OCI-LY7 (cell line): ENCODE measurements at regions not wholly inside any gene's neighbourhood (a gene's known extent, or its start where the extent isn't known, plus 50 kb on each side); places are given as distances from the start of the nearest gene placed in this dataset.

Experiments
- BruUV-seq: library from RNA; stranded (reverse); fragments of 400-500 nt; replicated peaks from 2 replicates; lab custom pipeline; 2021; lab: Mats Ljungman, UMichigan
- CTCF ChIA-PET: fragments of 300-600 bp; sonication (Branson Sonifier 250); formaldehyde crosslinking; loops from one replicate; lab custom pipeline; 2022; ENCODE audit warnings: antibody characterized with exemption; ENCODE audit not compliant: unreplicated experiment; lab: Charles Lee
- POLR2A ChIA-PET: fragments of 300-600 bp; sonication (Branson Sonifier 250); formaldehyde crosslinking; loops from one replicate; lab custom pipeline; 2022; ENCODE audit warnings: antibody characterized with exemption; lab: Charles Lee
- DNase-seq: peaks from one replicate; pipeline ENCODE4 v3.0.0-alpha.2; 2015; ENCODE audit warnings: low spot score
- H2AFZ ChIP-seq: fragments of 200-600 bp; sonication (generic), shearing (Covaris generic); 2 replicates; pipeline ENCODE4 v1.6.1; 2014; ENCODE audit warnings: mild to moderate bottlenecking, antibody characterized with exemption, low read length, moderate library complexity
- H3K27ac ChIP-seq: fragments of 200-600 bp; sonication (generic); 2 replicates; pipeline ENCODE4 v1.5.1; 2014; ENCODE audit warnings: mixed run types, low read depth, mild to moderate bottlenecking, moderate library complexity, low read length, inconsistent platforms; ENCODE audit not compliant: poor library complexity, severe bottlenecking
- H3K36me3 ChIP-seq: fragments of 200-600 bp; sonication (generic); 2 replicates; pipeline ENCODE4 v1.6.1; 2014; ENCODE audit warnings: mild to moderate bottlenecking, antibody characterized with exemption, low read length, moderate library complexity, mixed read lengths; ENCODE audit not compliant: insufficient read depth
- H3K4me1 ChIP-seq: fragments of 200-600 bp; sonication (generic); 2 replicates; pipeline ENCODE4 v1.5.1; 2014; ENCODE audit warnings: mild to moderate bottlenecking, low read length; ENCODE audit not compliant: insufficient read depth, poor library complexity, severe bottlenecking
- H3K4me2 ChIP-seq: fragments of 200-600 bp; sonication (generic); 2 replicates; pipeline ENCODE4 v1.6.1; 2014; ENCODE audit warnings: mild to moderate bottlenecking, low read length
- H3K4me3 ChIP-seq: fragments of 200-600 bp; sonication (generic); 2 replicates; pipeline ENCODE4 v1.5.1; 2014; ENCODE audit warnings: mild to moderate bottlenecking, low read depth, low read length; ENCODE audit not compliant: poor library complexity, severe bottlenecking
- H3K79me2 ChIP-seq: fragments of 200-600 bp; sonication (generic); 2 replicates; pipeline ENCODE4 v1.6.1; 2016; ENCODE audit warnings: low read depth, mild to moderate bottlenecking, low read length, moderate library complexity, mixed read lengths; ENCODE audit not compliant: insufficient read depth
- H3K9me2 ChIP-seq: fragments of 200-600 bp; sonication (generic); 2 replicates; pipeline ENCODE4 v1.6.1; 2016; ENCODE audit warnings: mild to moderate bottlenecking, low read length, mixed read lengths; ENCODE audit not compliant: insufficient read depth
- H3K9me3 ChIP-seq: fragments of 200-600 bp; sonication (generic); 2 replicates; pipeline ENCODE4 v1.6.1; 2014; ENCODE audit warnings: mild to moderate bottlenecking, mixed run types, low read length, mixed read lengths
- H4K20me1 ChIP-seq: fragments of 200-600 bp; sonication (generic); 2 replicates; pipeline ENCODE4 v1.6.1; 2014; ENCODE audit warnings: mild to moderate bottlenecking, antibody characterized with exemption, low read length, moderate library complexity, mixed read lengths; ENCODE audit not compliant: insufficient read depth
- CTCF ChIP-seq: fragments of 200-600 bp; sonication (generic); conservative IDR thresholded peaks from 2 replicates; pipeline ENCODE4 v1.5.1; 2014; ENCODE audit warnings: mild to moderate bottlenecking, antibody characterized with exemption, low read length, moderate library complexity, mixed read lengths
- EZH2phosphoT487 ChIP-seq: fragments of 200-600 bp; sonication (generic); IDR thresholded peaks from 2 replicates; pipeline ENCODE4 v1.6.1; 2018; ENCODE audit warnings: low read depth, borderline replicate concordance, mild to moderate bottlenecking, mixed run types, antibody characterized with exemption, low read length, moderate library complexity, mixed read lengths
- intact Hi-C: fragments of 100-400 bp; cut with micrococcal nuclease; formaldehyde crosslinking; loops from one replicate; pipeline ENCODE4 v1.10.0; 2022; ENCODE audit not compliant: unreplicated experiment

GRCh38 chr3:150218236-150218635 is 189.9 kb upstream of the TSC22D2 start:
- Histone ChIP-seq H3K4me1 (peaks cover 4% of the 10 kb centered on the region), H3K4me2 (no peak overlapping the region), H3K36me3 (no peaks in the 10 kb centered on the region), H3K9me3 (no peaks in the 10 kb centered on the region), H3K27ac (no peak overlapping the region), H3K79me2 (no peaks in the 10 kb centered on the region), H3K9me2 (no peaks in the 10 kb centered on the region), H3K4me3 (no peak overlapping the region), H2AFZ (no peak overlapping the region), H4K20me1 (no peaks in the 10 kb centered on the region)
- intact Hi-C loops, result no loop called here
- no peak for TF ChIP-seq EZH2phosphoT487
- TF ChIP-seq CTCF, result no peak
- ChIA-PET CTCF (no interaction called here), POLR2A (interaction anchor here (0.7 to 0.8 kb wide), 2 partner anchors 13 to 404 kb away, joined by 3 to 5 read pairs; no protein-coding TSS in a partner anchor)
- no peak for DNase-seq
- BruUV-seq, result no TSS peak

- no peaks in the 10 kb centered on the region for H3K9me2 ChIP-seq
- TF ChIP-seq EZH2phosphoT487 (no peak), CTCF (no peak)
Observed at GRCh38 chr3:150217691-150218090, 190.4 kb upstream of the TSC22D2 start.

GRCh38 chr3:150216866-150217600 is 191.1 kb upstream of the TSC22D2 start:
- no peak overlapping the region for H3K27ac ChIP-seq
- POLR2A ChIA-PET, result interaction anchor here (0.7 to 0.8 kb wide), 3 partner anchors 14 to 346 kb away, joined by 3 to 4 read pairs (median 3); no protein-coding TSS in a partner anchor
- TF ChIP-seq CTCF, result no peak
- H3K9me3 ChIP-seq, result no peaks in the 10 kb centered on the region
- no peak overlapping the region for H2AFZ ChIP-seq
- H3K4me2 ChIP-seq, result no peak overlapping the region
- H3K79me2 ChIP-seq, result no peaks in the 10 kb centered on the region
- no TSS peak for BruUV-seq
- intact Hi-C loops, result no loop called here
- CTCF ChIA-PET, result no interaction called here
- H3K36me3 ChIP-seq, result no peaks in the 10 kb centered on the region
- DNase-seq, result no peak
- no peak overlapping the region for H3K4me3 ChIP-seq
- no peaks in the 10 kb centered on the region for H4K20me1 ChIP-seq
- no peaks in the 10 kb centered on the region for H3K9me2 ChIP-seq
- H3K4me1 ChIP-seq, result peaks cover 4% of the 10 kb centered on the region

More at GRCh38 chr3:150217691-150218090, 190.4 kb upstream of the TSC22D2 start:
- peaks cover 4% of the 10 kb centered on the region for H3K4me1 ChIP-seq
- H4K20me1 ChIP-seq, result no peaks in the 10 kb centered on the region
- no peaks in the 10 kb centered on the region for H3K79me2 ChIP-seq
- no peaks in the 10 kb centered on the region for H3K36me3 ChIP-seq
- ChIA-PET CTCF (no interaction called here), POLR2A (interaction anchor here (0.8 kb wide), 1 partner anchor 13 kb away, joined by 3 read pairs; no protein-coding TSS in a partner anchor)
- no peak overlapping the region for H3K4me2 ChIP-seq
- intact Hi-C loops, result no loop called here
- no peaks in the 10 kb centered on the region for H3K9me3 ChIP-seq
- no peak for DNase-seq
- no peak overlapping the region for H2AFZ ChIP-seq
- no TSS peak for BruUV-seq
- H3K4me3 ChIP-seq, result no peak overlapping the region
- no peak overlapping the region for H3K27ac ChIP-seq
